Thyroid gland (tissue), 4 donors: ENCODE measurements at regions not wholly inside any gene's neighbourhood (a gene's known extent, or its start where the extent isn't known, plus 50 kb on each side); places are given as distances from the start of the nearest gene placed in this dataset.

Experiments used
- POLR2A ChIP-seq, 2 donors: fragments of 450-650 bp; IDR thresholded peaks; one replicate each; pipeline ENCODE4 v1.6.1; 2017; ENCODE audit warnings: antibody characterized with exemption in 2 of 2, mild to moderate bottlenecking in 2 of 2, moderate library complexity in 1 of 2
- TF ChIP-seq, protein P1 (sequence below), 6 experiments: fragments of 200-600 bp in 3 of 6; fragments of 450-650 bp in 3 of 6; sonication (generic) in 3 of 6; IDR thresholded peaks; one replicate each; pipeline ENCODE4 v1.5.1; 2016 to 2019; ENCODE audit warnings: antibody characterized with exemption in 6 of 6, mild to moderate bottlenecking in 2 of 6, inconsistent platforms in 1 of 6, moderate library complexity in 1 of 6

DNA sequence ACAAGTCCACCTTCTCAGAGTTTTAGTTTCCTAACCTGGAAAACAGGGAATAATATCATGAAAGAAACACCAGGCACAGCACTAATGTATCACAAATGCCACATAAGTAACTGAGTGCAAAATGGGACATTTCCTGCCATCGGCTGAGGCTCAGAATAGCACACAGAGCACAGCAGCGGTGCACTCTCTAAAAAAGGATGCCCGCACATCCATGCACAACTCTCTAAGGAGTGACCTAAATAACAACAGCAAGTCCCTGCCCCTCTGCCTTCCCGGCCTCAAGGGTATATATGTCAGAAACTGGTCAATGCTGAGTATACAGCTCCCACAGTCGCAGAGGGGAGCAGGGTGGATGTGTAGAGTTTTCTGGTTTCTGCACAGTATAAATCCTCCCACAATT, 100.1 kb upstream of the ERG start:
- TF ChIP-seq, protein P1, sequence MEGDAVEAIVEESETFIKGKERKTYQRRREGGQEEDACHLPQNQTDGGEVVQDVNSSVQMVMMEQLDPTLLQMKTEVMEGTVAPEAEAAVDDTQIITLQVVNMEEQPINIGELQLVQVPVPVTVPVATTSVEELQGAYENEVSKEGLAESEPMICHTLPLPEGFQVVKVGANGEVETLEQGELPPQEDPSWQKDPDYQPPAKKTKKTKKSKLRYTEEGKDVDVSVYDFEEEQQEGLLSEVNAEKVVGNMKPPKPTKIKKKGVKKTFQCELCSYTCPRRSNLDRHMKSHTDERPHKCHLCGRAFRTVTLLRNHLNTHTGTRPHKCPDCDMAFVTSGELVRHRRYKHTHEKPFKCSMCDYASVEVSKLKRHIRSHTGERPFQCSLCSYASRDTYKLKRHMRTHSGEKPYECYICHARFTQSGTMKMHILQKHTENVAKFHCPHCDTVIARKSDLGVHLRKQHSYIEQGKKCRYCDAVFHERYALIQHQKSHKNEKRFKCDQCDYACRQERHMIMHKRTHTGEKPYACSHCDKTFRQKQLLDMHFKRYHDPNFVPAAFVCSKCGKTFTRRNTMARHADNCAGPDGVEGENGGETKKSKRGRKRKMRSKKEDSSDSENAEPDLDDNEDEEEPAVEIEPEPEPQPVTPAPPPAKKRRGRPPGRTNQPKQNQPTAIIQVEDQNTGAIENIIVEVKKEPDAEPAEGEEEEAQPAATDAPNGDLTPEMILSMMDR (IDR thresholded peaks at IDR 0.05), result no peak
- no peak for TF ChIP-seq POLR2A (IDR thresholded peaks at IDR 0.05)
